K562 (cell line): ENCODE measurements at regions not wholly inside any gene's neighbourhood (a gene's known extent, or its start where the extent isn't known, plus 50 kb on each side); places are given as distances from the start of the nearest gene placed in this dataset.

Experiments
- ATAC-seq: fragments of 200-7000 bp; cut with Tn5 transposase; 3 replicates; pipeline ENCODE4 v1.9.1; 2020; ENCODE audit warnings: moderate library complexity
- BruUV-seq: library from RNA; stranded (reverse); fragments of 400-500 nt; replicated peaks from 2 replicates; lab custom pipeline; 2021; lab: Mats Ljungman, UMichigan
- CTCF ChIA-PET: fragments of 300-600 bp; formaldehyde crosslinking; extraction: SDS; loops from one replicate; lab custom pipeline; 2021; ENCODE audit warnings: low intra/inter-chr PET ratio; lab: Yijun Ruan, JAX
- POLR2A ChIA-PET: fragments of 300-600, 350-650 bp; sonication (Branson Sonifier 250); formaldehyde crosslinking; extraction: SDS; loops from one replicate; lab custom pipeline; 2021; ENCODE audit warnings: antibody characterized with exemption, inconsistent platforms; lab: Yijun Ruan, JAX
- DNase-seq, 4 experiments: peaks; one replicate each; pipeline versions ENCODE4 v3.0.0 to v3.0.0-alpha.2; 2011 to 2018; ENCODE audit warnings: low spot score in 3 of 4, mixed read lengths in 3 of 4; ENCODE audit errors: extremely low read depth in 1 of 4
- FAIRE-seq: peaks from 2 replicates; lab custom pipeline; 2011; peaks lifted over from hg19 to GRCh38; lab: Jason Lieb, UNC
- H2AFZ ChIP-seq: 2 replicates; pipeline ENCODE4 v1.6.0; 2011; ENCODE audit warnings: low read depth, low read length, control low read depth, inconsistent platforms
- H3K27ac ChIP-seq: fragments of 200-600 bp; 3 replicates; pipeline ENCODE4 v1.8.0; 2011; ENCODE audit warnings: low read depth, mild to moderate bottlenecking, control low read depth, inconsistent platforms, low read length, moderate library complexity, mixed read lengths; ENCODE audit errors: extremely low read depth
- H3K27me3 ChIP-seq, 2 experiments: fragments of 300-600 bp in 1 of 2; 2 replicates in 1 of 2; 3 replicates in 1 of 2; pipeline versions ENCODE4 v1.6.0 to v1.8.0; 2011; ENCODE audit warnings: inconsistent platforms in 2 of 2, low read length in 2 of 2, mild to moderate bottlenecking in 1 of 2, mixed read lengths in 1 of 2, moderate library complexity in 1 of 2; ENCODE audit not compliant: control insufficient read depth in 2 of 2, insufficient read depth in 2 of 2
- H3K36me3 ChIP-seq: fragments of 300-600 bp; 3 replicates; pipeline ENCODE4 v1.8.0; 2011; ENCODE audit warnings: mild to moderate bottlenecking, low read length, inconsistent platforms; ENCODE audit not compliant: control insufficient read depth, insufficient read depth
- H3K4me1 ChIP-seq, 2 experiments: fragments of 200-600 bp in 1 of 2; replicated peaks in 1 of 2; 2 replicates in 1 of 2; 3 replicates in 1 of 2; pipeline versions ENCODE4 v1.5.1 to v1.8.0; 2011; ENCODE audit warnings: inconsistent platforms in 2 of 2, low read length in 2 of 2, mild to moderate bottlenecking in 1 of 2, mixed read lengths in 1 of 2, moderate library complexity in 1 of 2; ENCODE audit not compliant: control insufficient read depth in 2 of 2, insufficient read depth in 2 of 2
- H3K4me2 ChIP-seq: 2 replicates; pipeline ENCODE4 v1.6.1; 2011; ENCODE audit warnings: low read length, control low read depth, inconsistent platforms, mixed read lengths; ENCODE audit not compliant: insufficient read depth
- H3K4me3 ChIP-seq: fragments of 200-600 bp; sonication (generic), shearing (Covaris generic); 2 replicates; pipeline ENCODE4 v1.5.1; 2016; ENCODE audit warnings: control low read depth, inconsistent platforms
- H3K79me2 ChIP-seq: fragments of 200-600 bp; 3 replicates; pipeline ENCODE4 v1.8.0; 2011; ENCODE audit warnings: low read length, inconsistent platforms; ENCODE audit not compliant: control insufficient read depth, insufficient read depth
- H3K9ac ChIP-seq, 2 experiments: 2 replicates each; pipeline versions ENCODE4 v1.6.0 to v1.6.1; 2011; ENCODE audit warnings: low read depth in 2 of 2, low read length in 2 of 2, control low read depth in 1 of 2, inconsistent platforms in 1 of 2, mild to moderate bottlenecking in 1 of 2, mixed read lengths in 1 of 2; ENCODE audit not compliant: insufficient read depth in 1 of 2
- H3K9me1 ChIP-seq: one replicate; pipeline ENCODE4 v1.6.0; 2011; ENCODE audit warnings: inconsistent platforms, mild to moderate bottlenecking, low read length, moderate library complexity; ENCODE audit not compliant: control insufficient read depth, insufficient read depth
- H3K9me3 ChIP-seq: replicated peaks from 2 replicates; pipeline ENCODE4 v1.5.1; 2011; ENCODE audit warnings: low read depth, low read length, inconsistent platforms; ENCODE audit not compliant: control insufficient read depth, insufficient read depth
- H4K20me1 ChIP-seq: replicated peaks from 2 replicates; pipeline ENCODE4 v1.6.1; 2011; ENCODE audit warnings: low read length, inconsistent platforms, mixed read lengths; ENCODE audit not compliant: control insufficient read depth, insufficient read depth
- DPF2 ChIP-seq: fragments of 450-650 bp; IDR thresholded peaks from 2 replicates; pipeline ENCODE4 v1.6.1; 2016
- ESRRB ChIP-seq: fragments of 250-450 bp; sonication (Bioruptor Pico); IDR thresholded peaks from 2 replicates; pipeline ENCODE4 v1.5.0; 2020; ENCODE audit warnings: mild to moderate bottlenecking, moderate library complexity, borderline replicate concordance
- HDAC8 ChIP-seq: fragments of 450-650 bp; IDR thresholded peaks from 2 replicates; pipeline ENCODE4 v1.6.1; 2016; ENCODE audit warnings: mild to moderate bottlenecking, missing genetic modification characterization, moderate library complexity, missing compliant biosample characterization
- HLTF ChIP-seq: fragments of 450-650 bp; IDR thresholded peaks from 2 replicates; pipeline ENCODE4 v1.6.1; 2016
- HMG20A ChIP-seq: fragments of 450-650 bp; formaldehyde crosslinking; conservative IDR thresholded peaks from 2 replicates; pipeline ENCODE4 v1.4.0; 2020; ENCODE audit warnings: mild to moderate bottlenecking, mixed read lengths
- MECOM ChIP-seq: fragments of 250-450 bp; sonication (Bioruptor Pico); IDR thresholded peaks from 2 replicates; pipeline ENCODE4 v1.8.0; 2022; ENCODE audit warnings: inconsistent platforms
- MTA2 ChIP-seq: fragments of 450-650 bp; IDR thresholded peaks from 2 replicates; pipeline ENCODE4 v1.6.1; 2016; ENCODE audit warnings: low read depth
- PCBP1 ChIP-seq: fragments of 200-400 bp; formaldehyde crosslinking; IDR thresholded peaks from 2 replicates; pipeline ENCODE4 v1.6.1; 2018; ENCODE audit warnings: mild to moderate bottlenecking, low read depth, low read length; ENCODE audit not compliant: poor library complexity, severe bottlenecking
- PURB ChIP-seq: sonication (generic); formaldehyde crosslinking; IDR thresholded peaks from 2 replicates; pipeline ENCODE4 v1.9.0; 2021; ENCODE audit warnings: low read depth, mild to moderate bottlenecking, missing genetic modification reagents
- RUNX1 ChIP-seq: sonication (generic); IDR thresholded peaks from 2 replicates; pipeline ENCODE4 v1.6.1; 2016; ENCODE audit warnings: antibody characterized with exemption, low read depth
- SNRNP70 ChIP-seq: fragments of 200-400 bp; formaldehyde crosslinking; optimal IDR thresholded peaks from 2 replicates; pipeline ENCODE3; 2017; ENCODE audit warnings: low read depth, low read length
- SPI1 ChIP-seq: IDR thresholded peaks from 2 replicates; pipeline ENCODE4 v1.6.1; 2011; ENCODE audit warnings: low read depth, low read length, control low read depth, borderline replicate concordance
- THAP7 ChIP-seq: fragments of 250-450 bp; sonication (Bioruptor Pico); IDR thresholded peaks from 2 replicates; pipeline ENCODE4 v1.5.0; 2021
- XRCC3 ChIP-seq: fragments of 450-650 bp; IDR thresholded peaks from 2 replicates; pipeline ENCODE4 v1.6.1; 2017; ENCODE audit warnings: mild to moderate bottlenecking, moderate library complexity
- ZNF165 ChIP-seq: fragments of 250-450 bp; sonication (Bioruptor Pico); IDR thresholded peaks from 2 replicates; pipeline ENCODE4 v1.4.0; 2020; ENCODE audit warnings: borderline replicate concordance
- ZNF311 ChIP-seq: fragments of 250-450 bp; sonication (Bioruptor Pico); IDR thresholded peaks from 2 replicates; pipeline ENCODE4 v1.4.0; 2020; ENCODE audit warnings: mild to moderate bottlenecking, moderate library complexity
- WGBS: fragments of 100-300 bp; shearing (Covaris generic); methylation state at CpG from one replicate; pipeline ENCODE4 v1.1.6; 2016; ENCODE audit warnings: low coverage, mixed read lengths; ENCODE audit not compliant: insufficient coverage; ENCODE audit errors: missing lambda C conversion rate; 5-methylcytosine and 5-hydroxymethylcytosine counted together
- in situ Hi-C: fragments of 300-500 bp; cut with MboI; formaldehyde crosslinking; loops from 4 replicates; pipeline ENCODE4 v1.15.0; 2018; ENCODE audit warnings: inconsistent platforms, mixed read lengths
- intact Hi-C: fragments of 100-400 bp; cut with micrococcal nuclease; formaldehyde crosslinking; loops from 2 replicates; pipeline ENCODE4 v1.14.2; 2022
- TF ChIP-seq, protein P1 (sequence below): sonication (generic); formaldehyde crosslinking; IDR thresholded peaks from 2 replicates; pipeline ENCODE4 v1.8.1; 2023; ENCODE audit warnings: mild to moderate bottlenecking, missing genetic modification reagents
- TF ChIP-seq, protein P2 (sequence below): IDR thresholded peaks from 3 replicates; pipeline ENCODE4 v1.6.1; 2011; ENCODE audit warnings: borderline replicate concordance, mild to moderate bottlenecking; ENCODE audit not compliant: insufficient read length, insufficient read depth

GRCh38 chr2:100742277-100743254 is 77.4 kb upstream of the NPAS2 start:
- no peak overlapping the region for H3K27ac ChIP-seq
- peaks cover 0 to 13% of the 10 kb centered on the region in 2 experiments; a peak in 3 of 5 replicates for H3K27me3 ChIP-seq
- no peak for TF ChIP-seq HDAC8
- TF ChIP-seq SNRNP70, result no peak
- TF ChIP-seq RUNX1, result no peak
- TF ChIP-seq ESRRB, result no peak
- TF ChIP-seq THAP7 (CRISPR knock-in tag), result no peak
- TF ChIP-seq DPF2, result no peak
- TF ChIP-seq, protein P1, sequence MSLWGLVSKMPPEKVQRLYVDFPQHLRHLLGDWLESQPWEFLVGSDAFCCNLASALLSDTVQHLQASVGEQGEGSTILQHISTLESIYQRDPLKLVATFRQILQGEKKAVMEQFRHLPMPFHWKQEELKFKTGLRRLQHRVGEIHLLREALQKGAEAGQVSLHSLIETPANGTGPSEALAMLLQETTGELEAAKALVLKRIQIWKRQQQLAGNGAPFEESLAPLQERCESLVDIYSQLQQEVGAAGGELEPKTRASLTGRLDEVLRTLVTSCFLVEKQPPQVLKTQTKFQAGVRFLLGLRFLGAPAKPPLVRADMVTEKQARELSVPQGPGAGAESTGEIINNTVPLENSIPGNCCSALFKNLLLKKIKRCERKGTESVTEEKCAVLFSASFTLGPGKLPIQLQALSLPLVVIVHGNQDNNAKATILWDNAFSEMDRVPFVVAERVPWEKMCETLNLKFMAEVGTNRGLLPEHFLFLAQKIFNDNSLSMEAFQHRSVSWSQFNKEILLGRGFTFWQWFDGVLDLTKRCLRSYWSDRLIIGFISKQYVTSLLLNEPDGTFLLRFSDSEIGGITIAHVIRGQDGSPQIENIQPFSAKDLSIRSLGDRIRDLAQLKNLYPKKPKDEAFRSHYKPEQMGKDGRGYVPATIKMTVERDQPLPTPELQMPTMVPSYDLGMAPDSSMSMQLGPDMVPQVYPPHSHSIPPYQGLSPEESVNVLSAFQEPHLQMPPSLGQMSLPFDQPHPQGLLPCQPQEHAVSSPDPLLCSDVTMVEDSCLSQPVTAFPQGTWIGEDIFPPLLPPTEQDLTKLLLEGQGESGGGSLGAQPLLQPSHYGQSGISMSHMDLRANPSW (CRISPR knock-in tag), result no peak
- no peak for TF ChIP-seq ZNF165 (CRISPR knock-in tag)
- TF ChIP-seq SPI1, result no peak
- TF ChIP-seq HMG20A, result no peak
- no peak for TF ChIP-seq PCBP1
- no peak for TF ChIP-seq MTA2
- TF ChIP-seq MECOM (CRISPR knock-in tag), result no peak
- no peak for TF ChIP-seq ZNF311 (CRISPR knock-in tag)
- TF ChIP-seq HLTF, result no peak
- no peak for TF ChIP-seq PURB (CRISPR knock-in tag)
- TF ChIP-seq, protein P2, sequence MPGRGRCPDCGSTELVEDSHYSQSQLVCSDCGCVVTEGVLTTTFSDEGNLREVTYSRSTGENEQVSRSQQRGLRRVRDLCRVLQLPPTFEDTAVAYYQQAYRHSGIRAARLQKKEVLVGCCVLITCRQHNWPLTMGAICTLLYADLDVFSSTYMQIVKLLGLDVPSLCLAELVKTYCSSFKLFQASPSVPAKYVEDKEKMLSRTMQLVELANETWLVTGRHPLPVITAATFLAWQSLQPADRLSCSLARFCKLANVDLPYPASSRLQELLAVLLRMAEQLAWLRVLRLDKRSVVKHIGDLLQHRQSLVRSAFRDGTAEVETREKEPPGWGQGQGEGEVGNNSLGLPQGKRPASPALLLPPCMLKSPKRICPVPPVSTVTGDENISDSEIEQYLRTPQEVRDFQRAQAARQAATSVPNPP, result no peak
- no peak for TF ChIP-seq XRCC3
- no peaks in the 10 kb centered on the region for H3K36me3 ChIP-seq
- DNase-seq (no peak), FAIRE-seq (no peak), ATAC-seq (no peak)
- H3K4me3 ChIP-seq, result no peak overlapping the region
- no peaks in the 10 kb centered on the region for H3K9me3 ChIP-seq
- no peaks in the 10 kb centered on the region for H4K20me1 ChIP-seq
- in situ Hi-C loops, result no loop called here
- H3K4me2 ChIP-seq, result no peak overlapping the region
- BruUV-seq, result no TSS peak
- H3K9ac ChIP-seq, result no peak overlapping the region
- H3K4me1 ChIP-seq, result no peaks in the 10 kb centered on the region
- no peaks in the 10 kb centered on the region for H3K79me2 ChIP-seq
- POLR2A ChIA-PET, result no interaction called here
- CTCF ChIA-PET, result no interaction called here
- H2AFZ ChIP-seq, result no peak overlapping the region
- H3K9me1 ChIP-seq, result no peaks in the 10 kb centered on the region
- intact Hi-C loops, result no loop called here
- WGBS, result under 1% methylated on average over 12 of the region's 12 CpGs
